C4-2B (cell line): ENCODE measurements at regions not wholly inside any gene's neighbourhood (a gene's known extent, or its start where the extent isn't known, plus 50 kb on each side); places are given as distances from the start of the nearest gene placed in this dataset.

Experiments used
- H3K27ac ChIP-seq: fragments of 450-650 bp; 2 replicates; pipeline ENCODE4 v1.5.1; 2017
- CTCF ChIP-seq: fragments of 450-650 bp; conservative IDR thresholded peaks from 2 replicates; pipeline ENCODE4 v1.5.1; 2017; ENCODE audit warnings: mild to moderate bottlenecking
- ZFX ChIP-seq: fragments of 450-650 bp; IDR thresholded peaks from 2 replicates; pipeline ENCODE4 v1.6.1; 2017

DNA sequence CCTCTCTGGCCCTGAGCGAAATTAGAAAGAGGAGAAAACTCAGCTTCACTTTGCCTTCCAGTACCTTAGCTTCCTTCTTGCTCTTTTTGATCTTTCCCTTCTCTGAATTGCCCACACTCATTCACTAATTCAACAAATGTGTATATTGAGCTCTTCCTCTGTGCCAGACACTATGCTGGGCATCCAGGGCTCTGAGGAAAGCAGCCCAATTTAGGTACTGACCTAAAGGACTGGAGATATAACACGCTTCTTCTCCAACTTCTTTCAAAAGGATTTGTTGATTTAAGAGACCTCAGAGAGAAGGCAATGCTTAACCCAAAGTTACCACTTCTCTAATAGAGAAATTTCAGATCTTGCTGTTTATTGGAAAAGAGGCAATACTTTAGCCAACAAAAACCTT lies 103.6 kb downstream of the TMPRSS5 start:
- TF ChIP-seq ZFX (no peak), CTCF (no peak)
- no peak overlapping the region for H3K27ac ChIP-seq

- H3K27ac ChIP-seq: no peak overlapping the region
- TF ChIP-seq CTCF: no peak
- TF ChIP-seq ZFX: no peak
Observed at GRCh38 chr11:113596658-113597057, 109.5 kb downstream of the TMPRSS5 start.

GRCh38 chr11:113595810-113596594 lies 110.1 kb downstream of the TMPRSS5 start:
- no peak overlapping the region for H3K27ac ChIP-seq
- TF ChIP-seq ZFX (no peak), CTCF (no peak)

DNA sequence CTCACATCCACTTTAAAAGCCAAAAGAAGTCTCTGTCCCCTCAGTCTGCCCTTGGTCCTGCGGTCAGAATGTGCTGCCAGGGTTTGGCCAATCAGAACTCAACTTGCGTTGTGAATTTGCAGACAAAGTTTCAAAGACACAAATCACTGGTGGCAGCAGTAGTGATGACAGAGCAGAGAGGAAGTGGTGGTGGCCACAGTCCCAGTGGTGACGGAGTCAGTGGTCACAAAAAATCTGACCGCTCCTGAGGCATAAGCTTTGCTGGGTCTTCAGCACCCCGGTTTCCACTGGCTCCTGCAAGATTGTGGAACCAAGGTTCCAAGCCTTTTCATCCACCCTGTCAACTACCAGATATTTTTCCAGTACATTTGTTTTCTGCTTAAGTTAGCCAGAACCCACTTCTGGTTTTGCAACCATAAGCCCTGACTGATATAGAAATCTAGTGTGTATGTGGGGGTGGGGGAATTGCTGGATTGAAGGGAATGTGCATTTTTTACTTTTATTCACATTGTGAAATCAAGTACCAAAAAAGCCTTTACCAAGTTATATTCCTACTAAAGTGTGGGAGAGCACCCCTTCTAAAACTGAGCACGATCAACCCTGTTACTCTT lies 112.3 kb downstream of the TMPRSS5 start:
- TF ChIP-seq ZFX (no peak), CTCF (no peak)
- H3K27ac ChIP-seq: no peak overlapping the region

GRCh38 chr11:113591117-113591516 lies 115.0 kb downstream of the TMPRSS5 start:
- no peak for TF ChIP-seq ZFX
- no peak for TF ChIP-seq CTCF
- no peak overlapping the region for H3K27ac ChIP-seq

- TF ChIP-seq ZFX (no peak), CTCF (no peak)
- H3K27ac ChIP-seq: no peak overlapping the region
Observed at GRCh38 chr11:113587308-113587739, 112.1 kb upstream of the DRD2 start.

DNA sequence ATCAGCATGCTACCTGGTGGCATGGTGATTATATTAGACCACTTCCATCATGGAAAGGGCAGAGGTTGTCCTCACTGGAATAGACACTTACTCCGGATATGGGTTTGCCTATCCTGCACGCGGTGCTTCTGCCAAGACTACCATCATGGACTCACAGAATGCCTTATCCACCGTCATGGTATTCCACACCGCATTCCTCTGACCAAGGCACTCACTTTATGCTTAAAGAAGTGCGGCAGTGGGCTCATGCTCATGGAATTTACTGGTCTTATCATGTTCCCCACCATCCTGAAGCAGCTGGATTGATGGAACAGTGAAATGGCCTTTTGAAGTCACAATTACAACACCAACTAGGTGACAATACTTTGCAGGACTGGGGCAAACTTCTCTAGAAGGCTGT lies 109.2 kb upstream of the DRD2 start:
- TF ChIP-seq ZFX: no peak
- no peak for TF ChIP-seq CTCF
- no peak overlapping the region for H3K27ac ChIP-seq
